Renal cortex interstitium (tissue), 11 donors: ENCODE measurements at regions not wholly inside any gene's neighbourhood (a gene's known extent, or its start where the extent isn't known, plus 50 kb on each side); places are given as distances from the start of the nearest gene placed in this dataset.
A peak's percentile ranks its signal among the peaks of the same experiment; 100 is the strongest.

Experiments used
- DNase-seq, 11 donors: peaks; one replicate each; pipeline ENCODE4 v3.0.0-alpha.2; 2013; ENCODE audit warnings: low read depth in 9 of 11, low spot score in 4 of 11; ENCODE audit errors: extremely low read depth in 1 of 11

DNA sequence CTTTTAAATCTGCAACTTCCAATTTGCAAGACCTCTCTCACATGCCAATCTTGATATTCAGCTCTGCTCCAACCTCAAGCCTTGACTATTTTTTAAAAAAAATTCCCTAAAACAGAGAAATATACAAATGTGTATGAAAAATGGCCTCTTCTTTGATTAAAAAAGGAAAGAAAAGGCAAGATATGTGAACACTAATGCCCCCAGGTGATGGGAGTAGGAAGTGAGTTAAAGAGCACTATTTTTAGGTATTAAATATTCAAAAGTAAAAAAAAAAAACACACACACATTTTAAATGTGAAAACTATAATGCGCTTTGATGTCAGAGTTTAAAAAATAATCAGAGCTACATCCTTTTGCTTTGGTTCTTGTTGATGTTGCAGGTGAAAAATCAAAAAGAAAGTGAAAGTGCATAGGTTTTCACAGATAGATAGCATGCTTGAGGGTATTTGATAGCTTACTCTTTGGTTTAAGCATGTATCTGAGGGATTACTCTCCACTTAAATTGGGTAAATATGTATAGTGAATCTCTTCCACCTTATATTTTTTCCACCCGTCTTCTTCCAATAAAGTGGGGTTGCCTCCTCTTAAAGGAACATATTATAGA, 406.0 kb upstream of the POU3F3 start:
- no peak for DNase-seq

DNA sequence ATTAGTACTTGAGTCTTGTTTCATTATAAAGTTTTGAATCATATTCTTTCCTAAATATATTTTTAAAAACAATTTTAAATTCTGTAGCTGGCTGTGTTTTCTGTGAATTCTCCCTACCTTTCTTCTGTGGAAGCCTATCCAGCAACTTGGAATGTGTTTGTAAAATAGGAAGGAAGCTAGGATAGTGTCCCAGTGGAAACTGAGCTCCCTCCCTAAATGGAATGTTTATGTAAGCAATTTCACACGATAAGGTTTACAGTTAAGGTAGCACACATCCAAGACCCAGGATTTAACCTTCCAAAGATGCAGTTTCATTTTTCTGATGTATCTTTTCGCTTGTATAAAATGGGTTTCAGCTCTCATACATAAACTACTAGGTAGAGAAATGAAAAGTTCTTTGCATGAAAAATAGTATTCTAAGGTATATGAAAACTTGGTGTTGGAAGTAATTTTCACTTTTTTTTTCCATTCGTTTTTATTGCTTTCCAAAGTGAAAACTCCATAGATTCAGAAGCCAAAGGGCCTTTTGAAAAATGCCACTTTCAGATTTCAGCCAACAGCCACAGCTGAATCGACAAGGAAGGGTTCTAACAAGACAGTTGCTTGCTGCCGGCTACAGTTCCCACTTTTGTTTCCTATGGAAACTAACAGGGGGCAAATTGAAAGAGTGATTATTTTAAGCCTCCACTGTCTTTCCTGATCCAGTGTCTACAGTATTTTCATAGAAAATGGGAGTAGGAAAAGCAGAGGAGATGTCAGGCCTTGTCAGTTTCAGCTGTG, 405.1 kb upstream of the POU3F3 start:
- DNase-seq = no peak

GRCh38 chr2:104452558-104452957, 401.4 kb upstream of the POU3F3 start:
- DNase-seq = no peak

DNA sequence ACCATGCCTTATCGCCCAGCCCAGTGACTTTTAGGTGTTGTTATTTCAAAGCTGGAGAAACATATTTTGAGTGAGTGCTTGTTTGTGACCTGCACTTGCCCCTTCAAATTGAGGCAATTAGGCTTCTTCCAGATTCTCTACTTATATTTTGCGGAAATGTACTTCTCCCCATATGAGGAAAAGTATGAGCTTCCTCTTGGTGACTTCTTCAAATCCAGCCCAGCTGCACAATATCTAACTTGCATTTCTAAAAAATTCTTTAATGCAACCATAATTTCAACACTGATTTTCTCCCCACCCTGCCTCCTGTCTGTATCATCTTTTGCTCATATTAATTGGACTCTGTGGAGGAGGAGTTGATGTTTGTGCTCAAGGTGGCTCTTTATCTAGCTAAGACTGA, 391.2 kb upstream of the POU3F3 start:
- DNase-seq = no peak

DNA sequence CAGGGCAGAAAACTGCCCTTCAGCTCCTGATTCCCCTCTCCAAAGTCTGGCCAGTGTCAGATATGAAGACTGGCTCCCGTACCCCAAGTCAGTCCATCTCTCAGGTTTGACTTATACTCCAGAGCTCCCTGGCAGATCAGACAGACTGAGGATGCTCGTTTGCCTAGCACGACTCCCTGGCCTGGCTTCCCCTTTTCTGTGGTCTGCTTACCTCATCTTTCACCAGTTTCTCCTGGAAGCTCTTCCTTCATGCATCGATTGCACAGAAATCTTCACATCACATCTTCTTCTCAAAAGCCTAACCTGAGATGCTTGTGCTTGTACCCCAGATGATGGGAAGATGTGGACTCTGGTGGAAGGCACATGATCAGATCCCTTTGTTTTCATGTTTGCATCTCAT, 387.9 kb upstream of the POU3F3 start:
- DNase-seq = no peak

DNA sequence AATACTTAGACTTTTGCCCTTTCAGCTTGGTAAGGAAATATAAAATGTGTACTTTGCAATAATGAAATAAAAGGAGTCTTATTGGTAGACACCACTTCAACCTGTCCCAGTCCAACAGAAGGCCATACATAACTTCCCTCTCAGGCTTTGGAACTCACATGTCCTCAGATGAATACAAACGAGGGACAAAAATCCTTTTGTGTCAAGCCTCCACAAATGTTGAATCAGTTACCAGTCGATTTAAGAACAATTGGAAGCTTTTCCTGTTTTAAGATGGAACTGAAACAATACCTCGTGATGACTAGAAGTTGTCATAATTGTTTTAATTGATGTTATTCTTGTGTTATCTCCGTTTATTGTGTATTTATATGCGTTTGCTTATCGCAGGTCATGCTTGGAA, 385.1 kb upstream of the POU3F3 start:
- DNase-seq = no peak

DNA sequence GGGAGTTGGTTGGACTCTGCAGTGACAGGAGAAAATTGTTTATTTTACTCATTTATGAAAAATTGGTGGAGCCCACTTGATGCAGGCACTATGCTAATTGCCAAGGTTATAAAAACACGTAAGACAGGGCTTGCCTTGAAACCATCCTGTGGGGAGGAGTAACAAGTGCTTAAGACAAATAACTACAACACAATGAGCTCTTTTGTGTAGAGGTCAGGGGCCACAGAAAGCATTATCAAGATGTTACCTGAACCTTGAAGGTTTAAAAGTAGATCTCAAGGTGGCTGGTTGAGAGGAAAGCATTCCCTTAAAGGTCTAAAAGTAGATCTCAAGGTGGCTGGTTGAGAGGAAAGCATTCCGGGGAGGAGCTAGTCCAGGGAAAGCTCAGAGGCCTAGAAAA, 381.8 kb upstream of the POU3F3 start:
- no peak for DNase-seq

DNA sequence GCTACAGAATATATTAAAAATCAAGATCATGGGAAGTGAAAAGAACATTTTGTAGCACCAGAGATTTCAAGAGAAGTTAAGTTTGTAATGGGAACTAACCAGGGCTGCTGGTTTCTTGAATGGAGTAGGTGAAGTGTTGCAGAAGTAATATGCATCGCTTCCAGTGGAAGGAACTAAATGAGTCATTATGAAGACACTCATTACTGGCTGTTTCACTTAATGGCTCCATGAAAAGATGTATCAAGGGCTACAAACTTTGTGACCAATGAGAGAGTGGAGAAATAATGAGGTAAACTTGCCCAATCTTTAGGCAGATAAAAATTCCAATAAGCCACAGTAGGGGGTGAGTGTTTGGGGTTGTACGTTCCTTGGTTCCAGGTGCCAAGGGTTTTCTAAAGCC, 380.4 kb upstream of the POU3F3 start:
- no peak for DNase-seq

- DNase-seq = no peak
Observed at GRCh38 chr2:104474716-104475115, 379.2 kb upstream of the POU3F3 start.

DNA sequence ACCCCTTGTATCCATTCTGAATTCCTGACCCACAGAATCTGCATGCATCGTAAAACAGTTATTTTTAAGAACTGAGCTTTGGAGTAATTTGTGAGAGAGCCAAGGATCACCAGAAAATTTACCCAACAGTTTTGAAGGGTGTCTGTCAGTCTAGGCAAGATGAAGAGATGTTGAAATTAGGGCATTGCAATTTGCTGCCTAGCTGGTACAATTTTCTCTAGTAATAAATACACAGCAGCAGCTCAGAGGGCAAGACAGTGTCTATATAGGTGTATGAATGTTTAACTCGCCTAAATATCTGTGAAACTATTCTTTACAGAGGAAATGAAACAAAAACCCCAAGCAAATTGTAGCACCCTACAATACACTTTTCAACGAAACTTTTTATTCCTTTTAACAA, 377.8 kb upstream of the POU3F3 start:
- DNase-seq = no peak

DNA sequence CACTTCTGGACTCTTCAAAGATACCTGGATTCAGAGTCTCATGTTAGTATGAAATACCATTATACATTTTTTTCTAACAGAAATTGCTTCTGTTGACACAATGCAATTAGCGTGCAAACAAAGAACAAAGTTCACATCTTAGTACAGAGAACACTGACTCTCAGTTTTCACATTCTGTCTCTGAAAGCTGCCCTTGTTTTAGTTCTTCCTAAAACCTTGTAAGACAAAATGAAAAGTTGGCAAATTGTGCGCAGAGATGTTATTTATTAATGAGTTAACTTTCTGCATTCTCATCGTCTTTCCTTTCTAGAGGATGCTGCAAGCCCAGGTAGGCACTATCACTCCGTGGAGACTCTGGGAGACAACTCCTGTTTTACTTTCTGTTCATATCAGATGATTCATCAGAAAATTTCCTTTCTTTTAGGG, 377.3 kb upstream of the POU3F3 start:
- DNase-seq = no peak

- DNase-seq = no peak
Observed at GRCh38 chr2:104481341-104481740, 372.6 kb upstream of the POU3F3 start.

- no peak for DNase-seq
Observed at GRCh38 chr2:104487366-104487765, 366.5 kb upstream of the POU3F3 start.

DNA sequence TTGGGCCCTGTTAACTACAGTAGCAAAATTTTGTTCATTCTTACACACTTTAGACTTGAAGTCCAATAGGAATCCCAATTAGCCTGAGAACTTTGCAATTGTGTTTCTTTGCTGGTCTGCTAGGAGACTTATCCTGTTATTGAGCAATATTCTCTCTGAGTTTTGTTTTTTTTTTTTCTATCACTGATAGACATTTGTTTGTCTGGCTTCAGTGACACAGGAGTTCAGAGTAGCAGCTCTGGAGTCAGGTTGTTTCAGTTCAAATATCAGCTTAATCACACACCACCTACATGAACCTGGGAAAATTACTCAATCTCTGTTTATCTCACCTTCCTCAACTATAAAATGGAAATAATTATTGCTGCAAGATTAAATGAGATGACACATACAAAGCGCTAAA, 360.2 kb upstream of the POU3F3 start:
- DNase-seq = no peak

DNA sequence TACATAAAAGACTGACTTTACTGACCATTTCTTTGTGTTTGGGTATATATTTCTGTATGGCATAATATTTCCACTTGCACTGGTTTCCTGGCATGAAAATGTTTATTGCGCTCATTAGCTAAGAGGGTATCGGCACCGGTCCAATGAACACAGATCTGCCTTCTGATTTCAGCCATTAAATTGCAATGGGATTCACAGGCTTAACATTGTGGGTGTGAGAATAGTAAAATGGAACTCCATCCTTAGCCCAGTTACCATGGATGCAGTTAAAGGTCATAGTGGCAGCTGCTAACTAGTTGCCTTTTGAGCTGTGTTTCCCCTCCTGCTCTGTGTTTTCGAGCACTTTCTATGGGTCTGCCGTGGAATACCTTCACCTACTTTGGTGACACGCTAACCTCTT, 352.6 kb upstream of the POU3F3 start:
- DNase-seq = no peak

- no peak for DNase-seq
Observed at GRCh38 chr2:104501929-104502328, 352.0 kb upstream of the POU3F3 start.

DNA sequence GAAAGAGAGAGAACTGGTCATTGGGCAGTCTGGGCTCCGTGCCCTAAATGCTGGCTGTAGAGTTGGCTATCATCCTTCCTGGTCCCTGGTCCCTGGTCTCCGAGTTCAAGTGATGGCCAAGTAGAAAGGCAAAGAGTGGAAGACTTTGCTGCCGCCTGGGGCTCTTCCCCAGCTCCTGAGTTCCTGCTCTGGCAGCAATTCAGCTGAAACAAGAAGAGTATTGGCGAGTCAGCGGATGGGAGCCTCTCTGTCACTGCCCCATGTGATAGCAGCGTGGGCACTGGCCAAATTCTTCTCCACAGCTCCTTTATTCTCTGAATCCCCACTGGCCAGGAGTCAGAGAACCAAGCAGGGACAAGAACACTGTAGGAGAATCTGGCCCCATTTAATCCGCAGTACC, 351.0 kb upstream of the POU3F3 start:
- DNase-seq = no peak

DNA sequence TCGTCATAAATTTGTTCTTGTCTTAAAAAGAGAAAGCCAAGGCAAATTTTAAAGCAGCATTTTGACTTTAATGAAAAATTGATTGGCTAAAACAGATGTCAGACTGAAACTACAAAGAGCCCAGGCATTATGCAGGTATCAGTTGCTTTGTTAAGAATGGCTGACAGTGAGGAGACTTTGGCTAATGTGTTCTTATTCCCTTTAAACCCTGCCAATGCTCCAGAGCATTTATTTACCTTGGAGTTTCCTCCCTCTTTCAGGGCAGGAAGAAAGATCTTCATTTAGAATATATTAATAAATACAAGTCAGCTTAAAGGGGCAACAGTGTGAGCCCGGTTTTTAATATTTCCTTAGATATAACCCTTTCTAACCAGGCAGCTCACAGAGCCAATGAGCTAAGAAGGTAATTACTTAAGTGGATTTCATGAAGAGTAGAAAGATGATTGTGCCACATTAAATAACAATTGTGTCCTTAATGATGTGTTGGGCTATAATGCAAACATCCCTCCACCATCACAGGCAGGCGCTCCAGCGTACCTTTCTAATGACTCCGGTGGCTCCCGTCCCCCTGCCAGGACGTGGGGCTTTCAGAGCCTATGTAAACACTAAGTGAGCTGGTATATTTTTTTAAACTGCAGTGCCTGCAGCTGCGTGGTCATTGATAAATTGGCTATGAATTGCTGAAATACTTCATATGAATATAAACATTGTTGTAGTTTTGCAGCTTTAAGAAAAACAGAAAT, 349.4 kb upstream of the POU3F3 start:
- DNase-seq = no peak

GRCh38 chr2:104518256-104518655, 335.7 kb upstream of the POU3F3 start:
- no peak for DNase-seq

- DNase-seq = peak in 3 of 11 donors; percentile 5 to 7 (median 7)
Observed at GRCh38 chr2:104521247-104521646, 332.7 kb upstream of the POU3F3 start.
